ENCODE measurements at regions not wholly inside any gene's neighbourhood (a gene's known extent, or its start where the extent isn't known, plus 50 kb on each side); places are given as distances from the start of the nearest gene placed in this dataset.

DNA sequence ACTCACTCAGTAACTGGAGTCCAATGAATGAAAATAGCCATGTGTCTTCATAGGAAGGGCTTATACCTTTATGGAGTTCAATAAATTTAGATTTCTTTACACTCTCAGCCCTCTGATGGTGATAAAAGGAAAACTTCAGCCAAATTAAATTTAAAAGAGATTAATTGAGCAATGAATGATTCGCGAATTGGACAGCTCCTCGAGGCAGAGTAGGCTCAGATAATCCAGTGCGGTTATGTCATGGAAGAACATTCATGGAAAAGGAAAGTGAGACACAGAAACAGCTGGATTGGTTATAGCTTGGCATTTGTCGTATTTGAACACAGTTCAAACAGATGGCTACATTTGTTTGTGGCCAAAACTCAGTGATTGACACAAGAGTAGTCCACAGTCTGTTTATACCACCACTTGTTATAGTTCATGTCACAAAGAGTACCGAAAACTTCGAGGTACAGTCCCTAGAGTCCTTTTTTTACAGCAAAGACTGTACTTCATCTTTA, 54.6 kb upstream of the TACR3 start:
- H3K4me3 ChIP-seq (ENCODE audit: low read depth, low read length), result no peak overlapping the region
- no peak for TF ChIP-seq CTCF (IDR thresholded peaks at IDR 0.05; ENCODE audit: insufficient read depth, low read depth, low read length, missing control alignments)
- DNase-seq (ENCODE audit: low read depth), result no peak

- no peak overlapping the region for H3K4me3 ChIP-seq (ENCODE audit: low read depth, low read length)
- DNase-seq (ENCODE audit: low read depth), result no peak
- no peak for TF ChIP-seq CTCF (IDR thresholded peaks at IDR 0.05; ENCODE audit: insufficient read depth, low read depth, low read length, missing control alignments)
Observed at GRCh38 chr4:103773691-103774231, 54.0 kb upstream of the TACR3 start.
